ENCODE measurements at regions not wholly inside any gene's neighbourhood (a gene's known extent, or its start where the extent isn't known, plus 50 kb on each side); places are given as distances from the start of the nearest gene placed in this dataset.

DNA sequence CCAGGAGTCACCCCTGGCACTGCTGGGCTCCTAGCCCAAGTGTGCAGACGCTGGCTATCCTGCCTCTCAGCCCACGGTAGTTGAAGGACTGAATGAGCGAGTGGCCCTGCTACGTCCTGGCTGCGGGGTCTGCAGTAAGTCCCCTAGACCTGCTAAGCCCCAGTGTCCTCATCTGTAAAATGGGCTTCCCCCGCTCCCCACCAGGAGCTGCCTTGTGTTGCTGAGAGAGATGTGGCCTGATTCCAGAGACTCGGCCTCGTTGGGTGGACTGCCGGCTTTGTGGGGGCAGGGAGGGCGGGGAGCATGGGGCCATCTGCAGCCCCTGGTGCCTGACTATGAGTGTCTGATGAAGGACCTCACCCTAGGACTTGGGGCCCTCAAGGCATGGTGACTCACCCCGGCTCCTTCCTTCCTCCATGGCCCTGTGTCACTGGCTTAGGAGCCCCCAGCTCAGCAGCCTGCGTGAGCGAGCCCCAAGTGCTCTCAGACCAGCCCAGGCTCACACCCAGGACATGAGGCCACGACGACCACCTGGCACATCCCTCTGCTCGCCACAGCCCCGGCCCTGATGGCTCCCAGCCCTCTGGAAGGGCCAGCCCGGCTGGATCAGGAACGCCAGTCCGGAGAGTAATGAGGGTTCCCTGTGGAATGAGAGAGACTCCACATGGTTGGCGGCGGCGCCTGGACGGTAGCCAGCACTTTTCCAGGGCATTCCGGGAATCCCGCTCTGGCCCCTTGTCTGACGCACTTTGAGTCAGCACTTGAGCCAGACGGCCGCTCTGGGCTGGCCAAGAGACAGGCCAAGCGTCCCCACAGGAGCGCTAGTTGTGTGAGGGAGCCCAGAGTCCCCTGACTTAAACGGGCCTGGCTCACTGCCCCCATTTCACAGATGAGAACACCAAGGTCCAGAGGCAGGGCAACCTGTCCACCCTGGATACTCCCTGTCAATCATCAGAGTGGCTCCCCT, 50.5 kb upstream of the SHISAL1 start:
- TF ChIP-seq POLR2A (IDR thresholded peaks at IDR 0.05): no peak
- TF ChIP-seq, protein P1, sequence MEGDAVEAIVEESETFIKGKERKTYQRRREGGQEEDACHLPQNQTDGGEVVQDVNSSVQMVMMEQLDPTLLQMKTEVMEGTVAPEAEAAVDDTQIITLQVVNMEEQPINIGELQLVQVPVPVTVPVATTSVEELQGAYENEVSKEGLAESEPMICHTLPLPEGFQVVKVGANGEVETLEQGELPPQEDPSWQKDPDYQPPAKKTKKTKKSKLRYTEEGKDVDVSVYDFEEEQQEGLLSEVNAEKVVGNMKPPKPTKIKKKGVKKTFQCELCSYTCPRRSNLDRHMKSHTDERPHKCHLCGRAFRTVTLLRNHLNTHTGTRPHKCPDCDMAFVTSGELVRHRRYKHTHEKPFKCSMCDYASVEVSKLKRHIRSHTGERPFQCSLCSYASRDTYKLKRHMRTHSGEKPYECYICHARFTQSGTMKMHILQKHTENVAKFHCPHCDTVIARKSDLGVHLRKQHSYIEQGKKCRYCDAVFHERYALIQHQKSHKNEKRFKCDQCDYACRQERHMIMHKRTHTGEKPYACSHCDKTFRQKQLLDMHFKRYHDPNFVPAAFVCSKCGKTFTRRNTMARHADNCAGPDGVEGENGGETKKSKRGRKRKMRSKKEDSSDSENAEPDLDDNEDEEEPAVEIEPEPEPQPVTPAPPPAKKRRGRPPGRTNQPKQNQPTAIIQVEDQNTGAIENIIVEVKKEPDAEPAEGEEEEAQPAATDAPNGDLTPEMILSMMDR (IDR thresholded peaks at IDR 0.05): no peak

Measured in tibial nerve (tissue), 3 donors.